GM12875 (cell line): ENCODE measurements at regions not wholly inside any gene's neighbourhood (a gene's known extent, or its start where the extent isn't known, plus 50 kb on each side); places are given as distances from the start of the nearest gene placed in this dataset.

ENCODE experiments used
- H3K4me3 ChIP-seq: one replicate; pipeline ENCODE4 v1.5.1; 2011; ENCODE audit warnings: low read depth, low read length, control low read depth
- TF ChIP-seq, protein P1 (sequence below): IDR thresholded peaks from 2 replicates; pipeline ENCODE4 v1.5.1; 2011; ENCODE audit warnings: low read depth, mild to moderate bottlenecking, control low read depth, inconsistent platforms, low read length, moderate library complexity, borderline replicate concordance; ENCODE audit not compliant: insufficient read depth

DNA sequence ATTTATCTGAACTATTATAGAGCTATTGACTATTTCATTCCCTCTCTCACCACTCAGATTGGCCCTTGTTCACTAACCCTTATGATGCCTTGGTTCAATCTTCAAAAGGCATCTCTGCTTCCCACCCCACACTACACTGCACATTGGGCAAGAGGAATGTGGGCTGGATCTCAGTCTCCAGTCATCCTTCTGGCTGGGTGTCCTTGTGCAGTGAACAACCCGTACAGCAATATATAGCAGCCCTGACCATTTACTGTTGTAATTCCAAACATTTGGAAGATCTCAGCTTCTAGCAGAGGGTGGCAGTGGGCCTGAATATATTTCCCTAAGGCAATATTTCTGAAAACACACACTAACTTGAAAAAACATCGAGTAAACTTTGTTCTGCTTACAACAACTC lies 199.2 kb upstream of the GDNF start:
- H3K4me3 ChIP-seq = no peak overlapping the region
- TF ChIP-seq, protein P1, sequence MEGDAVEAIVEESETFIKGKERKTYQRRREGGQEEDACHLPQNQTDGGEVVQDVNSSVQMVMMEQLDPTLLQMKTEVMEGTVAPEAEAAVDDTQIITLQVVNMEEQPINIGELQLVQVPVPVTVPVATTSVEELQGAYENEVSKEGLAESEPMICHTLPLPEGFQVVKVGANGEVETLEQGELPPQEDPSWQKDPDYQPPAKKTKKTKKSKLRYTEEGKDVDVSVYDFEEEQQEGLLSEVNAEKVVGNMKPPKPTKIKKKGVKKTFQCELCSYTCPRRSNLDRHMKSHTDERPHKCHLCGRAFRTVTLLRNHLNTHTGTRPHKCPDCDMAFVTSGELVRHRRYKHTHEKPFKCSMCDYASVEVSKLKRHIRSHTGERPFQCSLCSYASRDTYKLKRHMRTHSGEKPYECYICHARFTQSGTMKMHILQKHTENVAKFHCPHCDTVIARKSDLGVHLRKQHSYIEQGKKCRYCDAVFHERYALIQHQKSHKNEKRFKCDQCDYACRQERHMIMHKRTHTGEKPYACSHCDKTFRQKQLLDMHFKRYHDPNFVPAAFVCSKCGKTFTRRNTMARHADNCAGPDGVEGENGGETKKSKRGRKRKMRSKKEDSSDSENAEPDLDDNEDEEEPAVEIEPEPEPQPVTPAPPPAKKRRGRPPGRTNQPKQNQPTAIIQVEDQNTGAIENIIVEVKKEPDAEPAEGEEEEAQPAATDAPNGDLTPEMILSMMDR = no peak

DNA sequence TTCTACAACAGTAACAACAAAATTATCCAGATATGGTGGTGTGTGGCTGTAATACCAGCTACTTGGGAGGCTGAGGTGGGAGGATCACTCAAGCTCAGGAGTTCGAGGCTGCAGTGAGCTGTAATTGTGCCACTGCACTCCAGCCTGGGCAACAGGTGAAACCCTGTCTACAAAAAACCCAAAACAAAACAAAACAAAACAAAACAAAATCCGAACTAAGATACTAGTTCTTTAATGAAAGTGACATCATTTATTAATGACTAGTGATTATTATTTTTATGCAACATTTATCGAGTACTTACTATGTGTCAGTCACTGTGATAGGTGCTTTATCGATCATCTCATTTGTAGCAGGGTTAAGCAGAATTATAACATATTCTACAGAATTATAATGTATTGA lies 196.9 kb upstream of the GDNF start:
- H3K4me3 ChIP-seq = no peak overlapping the region
- TF ChIP-seq, protein P1 = no peak

DNA sequence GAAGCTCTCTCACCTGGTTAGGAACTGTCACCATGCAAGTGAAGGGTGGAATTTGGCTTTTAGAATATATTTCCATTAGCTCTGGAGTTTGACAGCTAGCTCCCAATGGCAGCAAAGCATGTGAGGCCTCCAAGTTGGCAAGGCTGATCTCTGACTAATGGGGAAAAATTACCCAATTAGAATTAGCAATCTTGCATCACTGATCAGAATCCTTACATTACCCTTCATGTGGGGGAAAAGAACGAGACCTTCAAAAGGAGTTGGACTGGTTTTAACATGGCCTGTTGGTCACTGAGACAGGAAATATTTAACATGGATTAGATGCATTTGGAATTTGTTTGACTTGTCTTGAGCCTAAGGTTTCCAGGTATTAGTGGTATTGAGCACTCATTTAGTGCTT lies 192.3 kb upstream of the GDNF start:
- TF ChIP-seq, protein P1 = no peak
- H3K4me3 ChIP-seq = no peak overlapping the region

DNA sequence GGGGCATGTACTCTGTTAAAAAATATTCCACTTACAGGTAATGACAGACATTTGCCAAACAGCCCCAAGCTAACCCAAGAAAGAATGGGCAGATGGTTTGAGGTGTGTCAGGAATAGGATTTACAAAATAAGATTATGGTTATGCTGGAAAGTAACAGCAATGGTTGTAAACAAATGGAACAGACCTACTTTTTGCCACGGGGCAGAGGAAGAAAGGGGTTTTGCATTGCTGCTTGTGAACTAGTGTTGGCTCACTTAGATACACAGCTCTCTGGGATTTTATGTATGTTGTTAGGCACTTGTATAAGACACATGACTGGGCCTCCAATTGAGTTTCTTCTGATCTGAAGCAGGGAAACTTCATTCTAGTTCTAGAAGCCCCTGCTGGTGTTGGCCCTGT lies 191.5 kb upstream of the GDNF start:
- no peak overlapping the region for H3K4me3 ChIP-seq
- TF ChIP-seq, protein P1 = no peak

DNA sequence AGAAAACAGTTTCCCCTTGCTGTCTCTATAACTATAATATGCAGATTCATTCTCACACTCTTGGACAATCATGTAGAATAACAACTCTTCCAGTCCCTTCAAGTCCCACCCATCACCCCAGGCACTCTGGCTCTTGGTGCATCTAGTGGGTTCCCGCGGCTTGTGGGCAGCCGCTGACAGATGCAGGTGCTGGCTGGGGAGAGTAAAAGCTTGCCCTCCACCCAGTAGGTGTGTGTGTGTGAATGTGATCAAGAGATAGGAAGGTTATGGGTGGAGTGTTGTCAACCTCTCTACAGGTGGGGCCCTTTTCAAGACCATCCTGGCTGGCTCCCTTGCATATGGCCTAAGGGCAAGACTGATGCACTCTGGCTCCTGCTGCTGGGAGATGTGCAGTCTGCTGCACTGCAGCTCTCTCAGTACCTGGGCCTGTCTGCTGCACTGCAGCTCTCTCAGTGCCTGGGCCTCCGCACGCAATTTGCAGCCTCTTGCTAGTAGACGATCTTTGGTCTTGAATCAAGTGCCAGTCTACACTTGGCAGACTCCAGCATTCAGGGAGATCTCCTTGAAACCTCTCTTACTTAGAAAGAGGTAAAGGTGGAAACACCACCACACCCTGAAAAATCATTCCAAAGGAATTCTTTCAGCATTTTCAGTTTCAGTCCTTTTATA lies 189.7 kb upstream of the GDNF start:
- no peak overlapping the region for H3K4me3 ChIP-seq
- TF ChIP-seq, protein P1 = no peak

DNA sequence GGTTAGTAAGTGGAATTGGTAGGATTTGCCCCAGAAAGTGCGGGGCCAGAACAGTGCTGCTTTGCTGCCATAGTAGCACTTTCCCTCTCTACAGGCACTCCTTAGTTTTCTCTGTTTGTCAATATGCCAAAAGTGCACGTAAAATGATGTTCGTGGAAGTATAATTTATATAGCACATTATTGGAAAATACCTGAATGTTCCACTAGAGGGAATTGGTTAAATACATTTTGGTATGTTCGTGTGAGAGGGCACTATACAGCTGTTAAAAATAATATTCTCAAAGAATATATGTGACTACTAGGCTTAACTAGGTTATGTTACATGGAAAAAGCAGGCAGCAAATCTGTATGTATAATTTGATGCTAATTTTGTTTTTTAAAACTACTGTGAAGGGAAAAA lies 184.0 kb upstream of the GDNF start:
- TF ChIP-seq, protein P1 = no peak
- no peak overlapping the region for H3K4me3 ChIP-seq

DNA sequence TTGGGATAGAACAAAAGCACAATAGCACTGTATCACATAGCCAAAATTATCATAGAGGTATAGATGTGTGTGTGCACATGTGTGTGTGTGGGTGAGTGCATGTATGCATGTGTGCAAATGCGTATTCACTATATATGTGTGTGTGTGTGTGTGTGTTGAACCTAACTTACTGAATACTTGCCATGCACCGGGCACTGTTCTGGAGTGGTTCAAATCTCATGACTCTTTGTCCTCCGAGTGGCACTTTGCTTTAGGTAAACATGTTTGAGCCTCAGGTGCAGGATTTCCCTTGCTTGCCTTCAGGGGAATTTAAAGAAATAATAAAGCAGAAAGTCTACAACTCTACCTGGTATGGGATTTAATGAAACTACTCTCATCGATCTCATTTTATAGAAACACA lies 183.5 kb upstream of the GDNF start:
- TF ChIP-seq, protein P1 = no peak

More for the DNA sequence above, 183.5 kb upstream of the GDNF start:
- no peak overlapping the region for H3K4me3 ChIP-seq
